ENCODE measurements at regions not wholly inside any gene's neighbourhood (a gene's known extent, or its start where the extent isn't known, plus 50 kb on each side); places are given as distances from the start of the nearest gene placed in this dataset.

DNA sequence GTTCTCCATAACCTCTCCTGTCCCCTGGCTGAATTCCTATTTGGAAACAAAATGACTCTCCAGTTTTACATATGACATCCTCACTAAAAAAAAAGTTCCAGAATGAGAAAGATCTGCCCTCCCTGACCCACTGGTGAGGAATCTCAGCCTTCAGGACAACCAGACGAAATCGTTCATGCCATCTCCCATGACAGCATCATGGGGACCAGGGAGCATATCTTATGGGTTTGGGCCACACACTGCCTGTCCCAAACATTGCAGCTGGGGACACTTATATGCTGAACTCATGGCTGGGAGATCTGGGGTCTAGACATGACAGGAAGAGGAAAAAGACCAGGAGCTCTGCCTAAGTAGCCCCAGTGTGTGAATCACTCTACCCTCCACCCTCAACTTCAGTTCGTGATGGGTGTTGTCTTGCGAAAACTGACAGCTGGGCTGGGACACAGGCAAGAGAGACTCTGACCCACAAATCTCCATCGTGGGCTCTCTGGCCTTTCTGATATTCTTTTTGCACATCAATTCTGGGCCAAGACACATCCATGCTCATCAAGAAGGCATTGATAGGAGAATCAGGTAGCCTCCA, 102.0 kb downstream of the ZNF280B start (continued):
- TF ChIP-seq, protein P1, sequence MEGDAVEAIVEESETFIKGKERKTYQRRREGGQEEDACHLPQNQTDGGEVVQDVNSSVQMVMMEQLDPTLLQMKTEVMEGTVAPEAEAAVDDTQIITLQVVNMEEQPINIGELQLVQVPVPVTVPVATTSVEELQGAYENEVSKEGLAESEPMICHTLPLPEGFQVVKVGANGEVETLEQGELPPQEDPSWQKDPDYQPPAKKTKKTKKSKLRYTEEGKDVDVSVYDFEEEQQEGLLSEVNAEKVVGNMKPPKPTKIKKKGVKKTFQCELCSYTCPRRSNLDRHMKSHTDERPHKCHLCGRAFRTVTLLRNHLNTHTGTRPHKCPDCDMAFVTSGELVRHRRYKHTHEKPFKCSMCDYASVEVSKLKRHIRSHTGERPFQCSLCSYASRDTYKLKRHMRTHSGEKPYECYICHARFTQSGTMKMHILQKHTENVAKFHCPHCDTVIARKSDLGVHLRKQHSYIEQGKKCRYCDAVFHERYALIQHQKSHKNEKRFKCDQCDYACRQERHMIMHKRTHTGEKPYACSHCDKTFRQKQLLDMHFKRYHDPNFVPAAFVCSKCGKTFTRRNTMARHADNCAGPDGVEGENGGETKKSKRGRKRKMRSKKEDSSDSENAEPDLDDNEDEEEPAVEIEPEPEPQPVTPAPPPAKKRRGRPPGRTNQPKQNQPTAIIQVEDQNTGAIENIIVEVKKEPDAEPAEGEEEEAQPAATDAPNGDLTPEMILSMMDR (IDR thresholded peaks at IDR 0.05; ENCODE audit: control extremely low read depth in 1 of 3, insufficient read depth in 1 of 3, low read depth in 1 of 3, low read length in 3 of 3), result no peak
- TF ChIP-seq BCL11A (IDR thresholded peaks at IDR 0.05; ENCODE audit: low read depth in 2 of 2, low read length in 2 of 2), result no peak

Data from H1 (cell line).